Spinal cord (tissue), 9 donors: ENCODE measurements at regions not wholly inside any gene's neighbourhood (a gene's known extent, or its start where the extent isn't known, plus 50 kb on each side); places are given as distances from the start of the nearest gene placed in this dataset.
"Not testable (repeated sequence)": the region's sequence is repeated elsewhere in the genome, so short reads cannot be mapped to it uniquely, and the experiment has no call there.

Experiments
- DNase-seq, 6 donors: peaks; one replicate each; pipeline versions ENCODE4 v3.0.0 to v3.0.0-alpha.2; 2013 to 2015; ENCODE audit warnings: low spot score in 6 of 6, low read depth in 4 of 6
- H3K27ac ChIP-seq: one replicate; pipeline ENCODE4 v1.5.1; 2013; ENCODE audit warnings: low read depth, low read length, control low read depth
- H3K27me3 ChIP-seq: one replicate; pipeline ENCODE4 v1.6.1; 2013; ENCODE audit warnings: low read length; ENCODE audit not compliant: control insufficient read depth, insufficient read depth
- H3K36me3 ChIP-seq: one replicate; pipeline ENCODE4 v1.6.1; 2013; ENCODE audit warnings: low read length; ENCODE audit not compliant: control insufficient read depth, insufficient read depth
- H3K4me1 ChIP-seq: one replicate; pipeline ENCODE4 v1.6.1; 2013; ENCODE audit warnings: low read length; ENCODE audit not compliant: control insufficient read depth, insufficient read depth
- H3K4me3 ChIP-seq: one replicate; pipeline ENCODE4 v1.5.1; 2013; ENCODE audit warnings: low read depth, low read length, control low read depth
- H3K9me3 ChIP-seq: one replicate; pipeline ENCODE4 v1.6.1; 2013; ENCODE audit warnings: low read length; ENCODE audit not compliant: control insufficient read depth, insufficient read depth
- WGBS: methylation state at CpG from one replicate; pipeline ENCODE4 v1.1.5; 2013; ENCODE audit warnings: missing lambda C conversion rate; ENCODE audit not compliant: insufficient coverage; 5-methylcytosine and 5-hydroxymethylcytosine counted together
- donor health status: healthy.

- H3K36me3 ChIP-seq: no peaks in the 10 kb centered on the region
- peak within 1 kb of the TSS; percentile 43 for H3K4me3 ChIP-seq
- H3K4me1 ChIP-seq: peaks cover 9% of the 10 kb centered on the region
- peaks cover 20% of the 10 kb centered on the region for H3K27me3 ChIP-seq
- 0% methylated on average over 52 of the region's 62 CpGs for WGBS
- peak in 2 of 6 donors; percentile 25 to 42 for DNase-seq
- H3K9me3 ChIP-seq: no peaks in the 10 kb centered on the region
- H3K27ac ChIP-seq: no peak within 1 kb of the TSS
Observed at GRCh38 chr3:87792534-87793336, 266.1 kb downstream of the CGGBP1 start, which contains the start of gene HTR1F. HTR1F (plus strand) TSS chr3:87792706.

DNA sequence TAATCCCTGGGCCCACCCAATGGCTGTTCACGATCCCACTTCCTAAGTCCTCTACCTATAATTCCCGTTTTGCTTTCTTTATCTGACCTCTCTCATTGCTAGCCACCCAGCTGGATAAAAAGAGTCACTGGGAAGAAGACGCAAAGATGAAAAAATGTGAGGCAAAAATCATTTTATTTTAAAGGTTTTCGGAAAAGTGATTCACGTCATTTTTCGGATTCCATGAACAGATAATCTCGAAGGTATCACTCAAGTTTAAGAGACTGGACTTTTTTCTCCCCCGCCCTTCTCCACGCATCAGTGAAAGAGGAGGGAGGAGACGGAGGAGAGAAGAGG is 266.6 kb downstream of the CGGBP1 start:
- Histone ChIP-seq H3K9me3 (no peaks in the 10 kb centered on the region), H3K27ac (no peak overlapping the region), H3K36me3 (no peaks in the 10 kb centered on the region), H3K4me3 (peak overlapping the region; percentile 43), H3K4me1 (peaks cover 9% of the 10 kb centered on the region), H3K27me3 (peaks cover 20% of the 10 kb centered on the region)
- no peak for DNase-seq
- WGBS: 40% methylated on average over 2 of the region's 10 CpGs

GRCh38 chr3:87791248-87792027 is 267.4 kb downstream of the CGGBP1 start:
- Histone ChIP-seq H3K9me3 (no peaks in the 10 kb centered on the region), H3K27ac (no peak overlapping the region), H3K27me3 (peaks cover 20% of the 10 kb centered on the region), H3K4me1 (peaks cover 9% of the 10 kb centered on the region), H3K4me3 (no peak overlapping the region), H3K36me3 (no peaks in the 10 kb centered on the region)
- 85% methylated on average over 4 of the region's 9 CpGs for WGBS
- no peak for DNase-seq

DNA sequence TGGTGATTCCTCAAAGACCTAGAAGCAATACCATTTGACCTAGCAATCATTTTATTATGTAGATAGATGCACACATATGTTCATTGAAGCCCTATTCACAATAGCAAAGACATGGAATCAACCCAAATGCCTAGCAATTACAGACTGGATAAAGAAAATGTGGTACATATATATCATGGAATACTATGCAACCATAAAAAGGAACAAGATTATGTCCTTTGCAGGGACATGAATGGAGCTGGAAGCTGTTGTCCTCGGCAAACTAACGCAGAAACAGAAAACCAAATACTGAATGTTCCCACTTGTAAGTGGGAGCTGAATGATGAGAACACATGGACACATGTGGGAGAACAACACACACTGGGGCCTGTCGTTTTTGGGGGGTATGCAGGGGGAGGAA is 269.8 kb downstream of the CGGBP1 start:
- WGBS: 93% methylated on average over 2 of the region's 3 CpGs
- DNase-seq, H3K9me3 ChIP-seq, H3K36me3 ChIP-seq, H3K27ac ChIP-seq, H3K4me3 ChIP-seq, H3K4me1 ChIP-seq: not testable (repeated sequence)
- peaks cover 19% of the 10 kb centered on the region for H3K27me3 ChIP-seq

GRCh38 chr3:87788516-87788915 is 270.3 kb downstream of the CGGBP1 start:
- Histone ChIP-seq H3K4me3 (no peak overlapping the region), H3K27ac (no peak overlapping the region), H3K27me3 (peaks cover 17% of the 10 kb centered on the region), H3K4me1 (peaks cover 9% of the 10 kb centered on the region), H3K36me3 (no peaks in the 10 kb centered on the region), H3K9me3 (no peaks in the 10 kb centered on the region)
- no peak for DNase-seq
- no CpG with 5 or more reads among the region's 4 CpGs for WGBS

DNA sequence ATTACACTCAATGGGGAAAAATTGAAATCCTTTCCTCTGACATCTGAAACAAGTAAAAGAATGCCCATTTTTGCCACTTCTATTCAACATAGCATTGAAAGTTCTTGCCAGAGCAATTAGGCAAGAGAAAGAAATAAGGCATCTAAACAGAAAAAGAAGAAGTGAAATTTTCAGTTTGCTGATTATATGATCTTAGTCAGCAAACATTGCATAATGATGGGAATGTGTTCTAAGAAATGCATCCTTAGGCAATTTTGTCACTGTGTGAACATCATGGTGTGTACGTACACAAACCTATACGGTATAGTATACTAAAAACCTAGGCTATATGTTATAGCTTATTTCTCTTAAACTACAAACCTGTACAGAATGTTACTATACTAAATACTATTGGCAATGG is 278.0 kb downstream of the CGGBP1 start:
- no CpG with 5 or more reads among the region's 2 CpGs for WGBS

GRCh38 chr3:87778876-87779275 is 279.9 kb downstream of the CGGBP1 start:
- H3K36me3 ChIP-seq: no peaks in the 10 kb centered on the region
- no peak overlapping the region for H3K27ac ChIP-seq
- no peak for DNase-seq
- H3K27me3 ChIP-seq: no peaks in the 10 kb centered on the region
- H3K4me1 ChIP-seq: no peaks in the 10 kb centered on the region
- WGBS: no CpG with 5 or more reads among the region's 1 CpG
- no peaks in the 10 kb centered on the region for H3K9me3 ChIP-seq
- H3K4me3 ChIP-seq: no peak overlapping the region

More for the DNA sequence above, 278.0 kb downstream of the CGGBP1 start:
- Histone ChIP-seq H3K27me3 (no peaks in the 10 kb centered on the region), H3K9me3 (no peaks in the 10 kb centered on the region), H3K4me3 (no peak overlapping the region), H3K36me3 (no peaks in the 10 kb centered on the region), H3K4me1 (no peaks in the 10 kb centered on the region), H3K27ac (no peak overlapping the region)
- no peak for DNase-seq

GRCh38 chr3:87771337-87772192 is 287.2 kb downstream of the CGGBP1 start:
- no peak for DNase-seq
- H3K36me3 ChIP-seq: no peaks in the 10 kb centered on the region
- 67% methylated on average over 5 of the region's 5 CpGs for WGBS

GRCh38 chr3:87766721-87767120 is 292.1 kb downstream of the CGGBP1 start:
- H3K36me3 ChIP-seq: no peaks in the 10 kb centered on the region
- no peak for DNase-seq
- no peak overlapping the region for H3K27ac ChIP-seq
- H3K4me1 ChIP-seq: no peaks in the 10 kb centered on the region
- no CpG with 5 or more reads among the region's 2 CpGs for WGBS
- H3K27me3 ChIP-seq: no peaks in the 10 kb centered on the region
- H3K9me3 ChIP-seq: no peaks in the 10 kb centered on the region
- H3K4me3 ChIP-seq: no peak overlapping the region

More at GRCh38 chr3:87771337-87772192, 287.2 kb downstream of the CGGBP1 start:
- Histone ChIP-seq H3K27me3 (no peaks in the 10 kb centered on the region), H3K27ac (no peak overlapping the region), H3K4me1 (no peaks in the 10 kb centered on the region), H3K4me3 (no peak overlapping the region), H3K9me3 (no peaks in the 10 kb centered on the region)
